ENCODE measurements at regions not wholly inside any gene's neighbourhood (a gene's known extent, or its start where the extent isn't known, plus 50 kb on each side); places are given as distances from the start of the nearest gene placed in this dataset.

GRCh38 chr4:180688480-180688879 is 1554.7 kb upstream of the TENM3 start:
- TF ChIP-seq, protein P1, sequence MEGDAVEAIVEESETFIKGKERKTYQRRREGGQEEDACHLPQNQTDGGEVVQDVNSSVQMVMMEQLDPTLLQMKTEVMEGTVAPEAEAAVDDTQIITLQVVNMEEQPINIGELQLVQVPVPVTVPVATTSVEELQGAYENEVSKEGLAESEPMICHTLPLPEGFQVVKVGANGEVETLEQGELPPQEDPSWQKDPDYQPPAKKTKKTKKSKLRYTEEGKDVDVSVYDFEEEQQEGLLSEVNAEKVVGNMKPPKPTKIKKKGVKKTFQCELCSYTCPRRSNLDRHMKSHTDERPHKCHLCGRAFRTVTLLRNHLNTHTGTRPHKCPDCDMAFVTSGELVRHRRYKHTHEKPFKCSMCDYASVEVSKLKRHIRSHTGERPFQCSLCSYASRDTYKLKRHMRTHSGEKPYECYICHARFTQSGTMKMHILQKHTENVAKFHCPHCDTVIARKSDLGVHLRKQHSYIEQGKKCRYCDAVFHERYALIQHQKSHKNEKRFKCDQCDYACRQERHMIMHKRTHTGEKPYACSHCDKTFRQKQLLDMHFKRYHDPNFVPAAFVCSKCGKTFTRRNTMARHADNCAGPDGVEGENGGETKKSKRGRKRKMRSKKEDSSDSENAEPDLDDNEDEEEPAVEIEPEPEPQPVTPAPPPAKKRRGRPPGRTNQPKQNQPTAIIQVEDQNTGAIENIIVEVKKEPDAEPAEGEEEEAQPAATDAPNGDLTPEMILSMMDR (IDR thresholded peaks at IDR 0.05; ENCODE audit: low read depth, low read length): no peak
- Histone ChIP-seq H3K27me3 (ENCODE audit: insufficient read depth, low read depth, severe bottlenecking) (no peaks in the 10 kb centered on the region), H3K4me3 (ENCODE audit: low read depth, low read length) (no peak overlapping the region), H3K9me3 (ENCODE audit: severe bottlenecking) (no peaks in the 10 kb centered on the region), H3K36me3 (no peaks in the 10 kb centered on the region), H3K27ac (no peak overlapping the region)
- DNase-seq: no peak

DNA sequence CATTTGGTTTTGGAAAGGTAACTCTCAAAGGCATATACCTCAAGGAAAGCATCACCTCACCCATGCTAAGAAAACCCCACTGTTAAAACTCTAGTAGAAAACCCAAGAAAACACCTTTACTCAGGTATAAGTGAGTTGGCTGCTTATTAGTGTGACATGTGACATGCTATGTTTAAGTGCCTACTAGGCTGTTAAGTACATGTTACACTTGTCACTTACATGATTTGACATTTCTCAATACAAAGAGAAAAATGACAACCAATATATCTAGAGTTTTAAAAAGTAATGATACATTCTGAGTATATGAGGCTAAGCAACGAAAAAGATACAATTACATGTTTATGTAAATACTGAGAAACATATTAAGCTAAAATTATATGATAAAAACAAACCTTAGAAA is 1548.3 kb upstream of the TENM3 start:
- TF ChIP-seq, protein P1 (IDR thresholded peaks at IDR 0.05; ENCODE audit: low read depth, low read length): no peak
- H3K9me3 ChIP-seq (ENCODE audit: severe bottlenecking): no peaks in the 10 kb centered on the region
- DNase-seq: no peak

DNA sequence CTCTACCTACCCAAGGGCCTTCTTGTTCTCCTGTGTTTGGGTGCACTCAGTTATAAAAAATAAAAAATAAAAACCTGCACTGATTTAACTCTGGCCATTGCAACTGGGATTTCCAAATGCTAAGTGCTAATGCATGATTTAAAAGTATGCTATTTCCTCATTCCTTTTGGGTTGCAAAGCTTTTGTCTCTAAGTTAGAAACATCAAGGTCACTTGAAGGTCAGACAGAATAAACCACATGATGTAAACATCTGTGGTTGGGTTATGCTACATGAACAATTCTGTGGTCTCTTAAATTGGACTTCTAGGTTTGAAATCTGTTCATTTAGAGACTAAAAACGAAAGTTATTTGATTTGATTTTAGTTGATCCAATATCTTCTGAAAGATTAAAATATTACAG is 1547.4 kb upstream of the TENM3 start:
- no peak overlapping the region for H3K4me3 ChIP-seq (ENCODE audit: low read depth, low read length)
- H3K27ac ChIP-seq: no peak overlapping the region
- TF ChIP-seq, protein P1 (IDR thresholded peaks at IDR 0.05; ENCODE audit: low read depth, low read length): no peak
- no peaks in the 10 kb centered on the region for H3K9me3 ChIP-seq (ENCODE audit: severe bottlenecking)
- H3K36me3 ChIP-seq: no peaks in the 10 kb centered on the region
- no peaks in the 10 kb centered on the region for H3K27me3 ChIP-seq (ENCODE audit: insufficient read depth, low read depth, severe bottlenecking)
- no peak for DNase-seq

More for the DNA sequence above, 1548.3 kb upstream of the TENM3 start:
- Histone ChIP-seq H3K27me3 (ENCODE audit: insufficient read depth, low read depth, severe bottlenecking) (no peaks in the 10 kb centered on the region), H3K27ac (no peak overlapping the region), H3K36me3 (no peaks in the 10 kb centered on the region), H3K4me3 (ENCODE audit: low read depth, low read length) (no peak overlapping the region)

DNA sequence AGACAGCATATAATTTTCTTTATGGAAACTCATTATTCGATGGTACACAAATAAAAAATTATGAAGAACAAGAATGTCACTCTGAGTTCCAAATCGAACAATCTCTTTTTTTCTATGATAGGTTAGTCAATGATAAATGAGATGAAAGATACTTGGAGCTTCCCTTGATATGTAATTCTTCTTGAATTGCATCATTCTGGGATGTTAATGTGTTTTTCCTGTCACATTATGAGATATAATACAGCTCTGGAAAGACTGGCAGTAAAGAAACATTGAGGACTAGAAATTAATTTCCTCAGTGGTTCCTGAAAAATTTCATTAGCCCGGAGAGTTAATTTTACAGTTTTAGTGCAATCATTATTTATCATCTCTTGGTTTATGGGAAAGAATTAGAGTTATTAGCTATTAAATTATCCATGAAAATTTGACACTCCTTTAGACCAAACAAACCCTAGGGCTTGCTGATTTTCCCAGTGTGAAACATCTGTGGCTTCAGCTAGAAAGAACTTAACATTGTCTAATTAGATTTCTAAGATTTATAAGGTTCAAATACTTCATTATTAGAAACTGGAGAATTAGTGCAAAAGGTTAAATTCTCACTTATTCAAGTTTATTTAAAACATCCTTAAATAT is 1546.6 kb upstream of the TENM3 start:
- DNase-seq: no peak
- TF ChIP-seq, protein P1 (IDR thresholded peaks at IDR 0.05; ENCODE audit: low read depth, low read length): no peak
- H3K27ac ChIP-seq: no peak overlapping the region
- H3K4me3 ChIP-seq (ENCODE audit: low read depth, low read length): no peak overlapping the region
- H3K9me3 ChIP-seq (ENCODE audit: severe bottlenecking): no peaks in the 10 kb centered on the region
- no peaks in the 10 kb centered on the region for H3K27me3 ChIP-seq (ENCODE audit: insufficient read depth, low read depth, severe bottlenecking)
- H3K36me3 ChIP-seq: no peaks in the 10 kb centered on the region

GRCh38 chr4:180698550-180699195 is 1544.5 kb upstream of the TENM3 start:
- Histone ChIP-seq H3K36me3 (no peaks in the 10 kb centered on the region), H3K27ac (no peak overlapping the region), H3K9me3 (ENCODE audit: severe bottlenecking) (no peaks in the 10 kb centered on the region), H3K27me3 (ENCODE audit: insufficient read depth, low read depth, severe bottlenecking) (no peaks in the 10 kb centered on the region), H3K4me3 (ENCODE audit: low read depth, low read length) (no peak overlapping the region)
- DNase-seq: no peak
- TF ChIP-seq, protein P1 (IDR thresholded peaks at IDR 0.05; ENCODE audit: low read depth, low read length): no peak
